ENCODE measurements at regions not wholly inside any gene's neighbourhood (a gene's known extent, or its start where the extent isn't known, plus 50 kb on each side); places are given as distances from the start of the nearest gene placed in this dataset.

DNA sequence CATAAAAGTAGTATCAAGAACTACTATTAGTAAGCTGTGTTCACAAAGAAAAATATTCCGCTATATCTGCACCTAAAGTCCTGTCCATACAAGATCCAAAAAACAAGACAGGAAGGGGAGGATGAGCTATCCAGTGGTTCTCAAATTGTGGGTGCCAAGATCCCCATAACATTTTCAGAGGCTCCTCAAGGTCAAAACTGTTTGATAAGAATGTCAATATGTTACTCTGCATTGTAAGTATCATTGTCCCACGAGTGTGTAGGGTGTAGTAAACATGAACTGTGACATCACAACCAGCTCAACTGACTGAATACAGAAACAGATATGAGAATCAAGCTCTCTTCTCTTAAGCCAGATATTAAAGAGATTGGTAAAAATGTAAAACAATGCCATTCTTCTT, 81.9 kb upstream of the HIVEP1 start:
- TF ChIP-seq TAF1 (IDR thresholded peaks at IDR 0.05; ENCODE audit: low read depth, low read length) (no peak), POLR2A (IDR thresholded peaks at IDR 0.05; ENCODE audit: low read depth, low read length) (no peak), POLR2AphosphoS5 (IDR thresholded peaks at IDR 0.05; ENCODE audit: low read depth, low read length) (no peak), SPI1 (IDR thresholded peaks at IDR 0.05; ENCODE audit: low read depth, low read length) (no peak)

All from GM12891 (cell line).